GM12874 (cell line): ENCODE measurements at regions not wholly inside any gene's neighbourhood (a gene's known extent, or its start where the extent isn't known, plus 50 kb on each side); places are given as distances from the start of the nearest gene placed in this dataset.

ENCODE experiments used
- TF ChIP-seq, protein P1 (sequence below): IDR thresholded peaks from 2 replicates; pipeline ENCODE4 v1.5.1; 2011; ENCODE audit warnings: low read depth, mild to moderate bottlenecking, control low read depth, low read length, moderate library complexity; ENCODE audit not compliant: insufficient read depth

GRCh38 chr20:60851826-60852704 lies 400.0 kb upstream of the CDH4 start:
- TF ChIP-seq, protein P1, sequence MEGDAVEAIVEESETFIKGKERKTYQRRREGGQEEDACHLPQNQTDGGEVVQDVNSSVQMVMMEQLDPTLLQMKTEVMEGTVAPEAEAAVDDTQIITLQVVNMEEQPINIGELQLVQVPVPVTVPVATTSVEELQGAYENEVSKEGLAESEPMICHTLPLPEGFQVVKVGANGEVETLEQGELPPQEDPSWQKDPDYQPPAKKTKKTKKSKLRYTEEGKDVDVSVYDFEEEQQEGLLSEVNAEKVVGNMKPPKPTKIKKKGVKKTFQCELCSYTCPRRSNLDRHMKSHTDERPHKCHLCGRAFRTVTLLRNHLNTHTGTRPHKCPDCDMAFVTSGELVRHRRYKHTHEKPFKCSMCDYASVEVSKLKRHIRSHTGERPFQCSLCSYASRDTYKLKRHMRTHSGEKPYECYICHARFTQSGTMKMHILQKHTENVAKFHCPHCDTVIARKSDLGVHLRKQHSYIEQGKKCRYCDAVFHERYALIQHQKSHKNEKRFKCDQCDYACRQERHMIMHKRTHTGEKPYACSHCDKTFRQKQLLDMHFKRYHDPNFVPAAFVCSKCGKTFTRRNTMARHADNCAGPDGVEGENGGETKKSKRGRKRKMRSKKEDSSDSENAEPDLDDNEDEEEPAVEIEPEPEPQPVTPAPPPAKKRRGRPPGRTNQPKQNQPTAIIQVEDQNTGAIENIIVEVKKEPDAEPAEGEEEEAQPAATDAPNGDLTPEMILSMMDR: no peak

GRCh38 chr20:60857708-60858107 lies 394.4 kb upstream of the CDH4 start:
- TF ChIP-seq, protein P1: no peak

DNA sequence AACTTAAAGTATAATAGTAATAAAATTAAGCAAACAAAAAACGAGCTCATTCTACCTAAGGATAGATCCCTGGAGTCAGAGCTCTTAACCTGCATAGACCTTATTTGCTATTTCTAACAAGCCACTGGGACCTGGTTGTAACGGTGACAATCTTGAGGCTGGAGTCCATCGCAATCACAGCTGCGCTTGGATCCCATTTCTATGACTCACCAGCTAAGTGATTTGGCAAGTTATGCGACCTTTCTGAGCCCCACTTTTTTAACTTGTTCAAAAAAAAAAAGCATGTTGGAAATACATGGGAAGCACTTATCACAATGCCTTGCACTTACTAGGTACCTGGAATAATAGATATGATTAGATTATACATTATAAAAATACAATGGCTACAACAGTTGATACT lies 389.5 kb upstream of the CDH4 start:
- TF ChIP-seq, protein P1: no peak

GRCh38 chr20:60863548-60863947 lies 388.5 kb upstream of the CDH4 start:
- TF ChIP-seq, protein P1: no peak

DNA sequence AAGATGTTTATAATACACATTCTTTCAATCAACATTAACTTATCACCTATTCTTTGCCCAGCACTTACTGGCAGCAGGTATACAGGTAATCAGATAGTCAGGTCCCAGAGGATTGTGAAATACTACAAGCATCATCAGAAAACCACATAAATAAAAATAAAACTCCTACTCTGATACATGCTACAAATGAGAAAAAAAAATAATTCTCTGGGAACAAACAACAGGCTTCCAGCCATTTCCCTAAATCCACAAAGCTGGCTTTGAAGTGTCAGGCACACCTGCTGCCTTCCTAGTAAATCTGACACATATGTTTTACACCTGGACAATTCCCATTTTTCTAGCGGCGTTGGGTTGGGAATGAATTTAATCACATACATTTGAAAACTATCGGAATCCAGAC lies 384.5 kb upstream of the CDH4 start:
- TF ChIP-seq, protein P1: no peak

GRCh38 chr20:60868316-60868891 lies 383.7 kb upstream of the CDH4 start:
- TF ChIP-seq, protein P1: no peak

DNA sequence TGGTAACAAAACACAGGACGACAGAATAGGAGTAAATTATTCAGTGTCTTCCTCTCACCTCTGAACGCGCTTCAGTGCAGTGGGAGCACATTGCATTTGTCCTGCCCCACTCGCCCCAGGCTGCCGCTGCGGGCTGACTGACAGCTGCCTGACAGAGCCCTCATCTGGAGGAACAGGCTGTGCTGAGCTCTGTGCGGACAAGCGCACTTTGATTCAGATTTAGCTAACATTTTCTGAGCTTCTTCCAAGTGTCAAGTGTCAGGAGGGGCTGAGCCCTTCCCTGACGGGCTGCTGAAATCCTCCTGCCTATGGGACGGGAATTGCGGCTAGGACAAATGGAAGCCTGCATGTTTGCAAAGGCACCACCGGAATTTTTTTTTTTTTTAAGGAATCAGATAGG lies 383.0 kb upstream of the CDH4 start:
- TF ChIP-seq, protein P1: no peak
